ENCODE measurements at regions not wholly inside any gene's neighbourhood (a gene's known extent, or its start where the extent isn't known, plus 50 kb on each side); places are given as distances from the start of the nearest gene placed in this dataset.

DNA sequence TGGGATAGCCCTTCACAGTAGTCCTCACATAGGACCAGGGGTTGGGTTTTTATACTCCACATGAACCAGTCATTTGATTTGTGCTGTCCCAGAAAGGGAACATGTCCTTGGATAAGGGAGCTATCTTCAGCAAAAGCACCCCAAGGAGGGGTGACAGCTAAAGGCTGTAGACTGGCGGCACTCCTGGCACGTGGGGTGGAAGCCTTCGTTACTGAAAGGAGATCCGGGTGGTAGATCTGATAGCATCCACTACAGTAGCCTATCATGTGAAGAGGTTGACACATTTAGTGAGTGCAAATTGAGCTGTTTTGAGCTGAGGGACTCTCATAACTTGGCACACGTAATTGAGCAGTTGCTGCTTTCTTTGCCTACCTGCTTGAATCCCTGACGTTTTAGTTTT lies 588.8 kb upstream of the GOLIM4 start:
- H3K79me2 ChIP-seq (ENCODE audit: insufficient read depth, low read length), result no peaks in the 10 kb centered on the region
- CTCF ChIA-PET, result no interaction called here
- no peak overlapping the region for H3K27ac ChIP-seq (ENCODE audit: low read depth, low read length)
- H2AFZ ChIP-seq (ENCODE audit: low read depth, low read length, poor library complexity, severe bottlenecking), result no peak overlapping the region
- H3K4me1 ChIP-seq (ENCODE audit: control insufficient read depth in 1 of 2, insufficient read depth in 2 of 2, low read length in 2 of 2), result no peaks in the 10 kb centered on the region
- ATAC-seq (no peak), DNase-seq (ENCODE audit: low read depth, low spot score) (no peak)
- H3K27me3 ChIP-seq (ENCODE audit: insufficient read depth, low read length), result peaks cover 10% of the 10 kb centered on the region
- TF ChIP-seq RAD21 (IDR thresholded peaks at IDR 0.05; ENCODE audit: low read depth), result no peak
- TF ChIP-seq ZFX (IDR thresholded peaks at IDR 0.05), result no peak
- no peak for TF ChIP-seq YY1 (IDR thresholded peaks at IDR 0.05; ENCODE audit: extremely low read depth, insufficient replicate concordance, low read depth, low read length)
- no peak for TF ChIP-seq CEBPB (IDR thresholded peaks at IDR 0.05; ENCODE audit: low read depth)
- TF ChIP-seq, protein P1, sequence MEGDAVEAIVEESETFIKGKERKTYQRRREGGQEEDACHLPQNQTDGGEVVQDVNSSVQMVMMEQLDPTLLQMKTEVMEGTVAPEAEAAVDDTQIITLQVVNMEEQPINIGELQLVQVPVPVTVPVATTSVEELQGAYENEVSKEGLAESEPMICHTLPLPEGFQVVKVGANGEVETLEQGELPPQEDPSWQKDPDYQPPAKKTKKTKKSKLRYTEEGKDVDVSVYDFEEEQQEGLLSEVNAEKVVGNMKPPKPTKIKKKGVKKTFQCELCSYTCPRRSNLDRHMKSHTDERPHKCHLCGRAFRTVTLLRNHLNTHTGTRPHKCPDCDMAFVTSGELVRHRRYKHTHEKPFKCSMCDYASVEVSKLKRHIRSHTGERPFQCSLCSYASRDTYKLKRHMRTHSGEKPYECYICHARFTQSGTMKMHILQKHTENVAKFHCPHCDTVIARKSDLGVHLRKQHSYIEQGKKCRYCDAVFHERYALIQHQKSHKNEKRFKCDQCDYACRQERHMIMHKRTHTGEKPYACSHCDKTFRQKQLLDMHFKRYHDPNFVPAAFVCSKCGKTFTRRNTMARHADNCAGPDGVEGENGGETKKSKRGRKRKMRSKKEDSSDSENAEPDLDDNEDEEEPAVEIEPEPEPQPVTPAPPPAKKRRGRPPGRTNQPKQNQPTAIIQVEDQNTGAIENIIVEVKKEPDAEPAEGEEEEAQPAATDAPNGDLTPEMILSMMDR (IDR thresholded peaks at IDR 0.05 in 2 of 3, conservative IDR thresholded peaks at IDR 0.05 in 1 of 3; ENCODE audit: borderline replicate concordance in 1 of 3, insufficient read depth in 1 of 3, low read depth in 2 of 3, low read length in 2 of 3), result no peak
- TF ChIP-seq CBX3 (IDR thresholded peaks at IDR 0.05; ENCODE audit: low read depth), result no peak
- TF ChIP-seq POLR2A (IDR thresholded peaks at IDR 0.05; ENCODE audit: borderline replicate concordance, extremely low read depth, insufficient read depth, insufficient read length), result no peak
- TF ChIP-seq, protein P2, sequence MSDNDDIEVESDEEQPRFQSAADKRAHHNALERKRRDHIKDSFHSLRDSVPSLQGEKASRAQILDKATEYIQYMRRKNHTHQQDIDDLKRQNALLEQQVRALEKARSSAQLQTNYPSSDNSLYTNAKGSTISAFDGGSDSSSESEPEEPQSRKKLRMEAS (IDR thresholded peaks at IDR 0.05), result no peak
- TF ChIP-seq, protein P3, sequence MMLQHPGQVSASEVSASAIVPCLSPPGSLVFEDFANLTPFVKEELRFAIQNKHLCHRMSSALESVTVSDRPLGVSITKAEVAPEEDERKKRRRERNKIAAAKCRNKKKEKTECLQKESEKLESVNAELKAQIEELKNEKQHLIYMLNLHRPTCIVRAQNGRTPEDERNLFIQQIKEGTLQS (IDR thresholded peaks at IDR 0.05), result no peak
- no peak for TF ChIP-seq SRF (IDR thresholded peaks at IDR 0.05; ENCODE audit: low read depth)
- TF ChIP-seq POLR2AphosphoS5 (IDR thresholded peaks at IDR 0.05; ENCODE audit: low read depth, low read length), result no peak
- TF ChIP-seq, protein P4, sequence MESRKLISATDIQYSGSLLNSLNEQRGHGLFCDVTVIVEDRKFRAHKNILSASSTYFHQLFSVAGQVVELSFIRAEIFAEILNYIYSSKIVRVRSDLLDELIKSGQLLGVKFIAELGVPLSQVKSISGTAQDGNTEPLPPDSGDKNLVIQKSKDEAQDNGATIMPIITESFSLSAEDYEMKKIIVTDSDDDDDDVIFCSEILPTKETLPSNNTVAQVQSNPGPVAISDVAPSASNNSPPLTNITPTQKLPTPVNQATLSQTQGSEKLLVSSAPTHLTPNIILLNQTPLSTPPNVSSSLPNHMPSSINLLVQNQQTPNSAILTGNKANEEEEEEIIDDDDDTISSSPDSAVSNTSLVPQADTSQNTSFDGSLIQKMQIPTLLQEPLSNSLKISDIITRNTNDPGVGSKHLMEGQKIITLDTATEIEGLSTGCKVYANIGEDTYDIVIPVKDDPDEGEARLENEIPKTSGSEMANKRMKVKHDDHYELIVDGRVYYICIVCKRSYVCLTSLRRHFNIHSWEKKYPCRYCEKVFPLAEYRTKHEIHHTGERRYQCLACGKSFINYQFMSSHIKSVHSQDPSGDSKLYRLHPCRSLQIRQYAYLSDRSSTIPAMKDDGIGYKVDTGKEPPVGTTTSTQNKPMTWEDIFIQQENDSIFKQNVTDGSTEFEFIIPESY (IDR thresholded peaks at IDR 0.05; ENCODE audit: extremely low read depth, insufficient replicate concordance, low read length), result no peak
- no peak for TF ChIP-seq SIN3A (IDR thresholded peaks at IDR 0.05; ENCODE audit: low read depth)
- TF ChIP-seq EZH2phosphoT487 (IDR thresholded peaks at IDR 0.05; ENCODE audit: borderline replicate concordance), result no peak
- TF ChIP-seq ELF1 (IDR thresholded peaks at IDR 0.05; ENCODE audit: borderline replicate concordance, low read depth), result no peak
- TF ChIP-seq SP1 (IDR thresholded peaks at IDR 0.05; ENCODE audit: low read depth), result no peak
- no peak for TF ChIP-seq EZH2 (IDR thresholded peaks at IDR 0.05)
- TF ChIP-seq ZNF274 (IDR thresholded peaks at IDR 0.05; ENCODE audit: low read depth, low read length), result no peak
- TF ChIP-seq, protein P5, sequence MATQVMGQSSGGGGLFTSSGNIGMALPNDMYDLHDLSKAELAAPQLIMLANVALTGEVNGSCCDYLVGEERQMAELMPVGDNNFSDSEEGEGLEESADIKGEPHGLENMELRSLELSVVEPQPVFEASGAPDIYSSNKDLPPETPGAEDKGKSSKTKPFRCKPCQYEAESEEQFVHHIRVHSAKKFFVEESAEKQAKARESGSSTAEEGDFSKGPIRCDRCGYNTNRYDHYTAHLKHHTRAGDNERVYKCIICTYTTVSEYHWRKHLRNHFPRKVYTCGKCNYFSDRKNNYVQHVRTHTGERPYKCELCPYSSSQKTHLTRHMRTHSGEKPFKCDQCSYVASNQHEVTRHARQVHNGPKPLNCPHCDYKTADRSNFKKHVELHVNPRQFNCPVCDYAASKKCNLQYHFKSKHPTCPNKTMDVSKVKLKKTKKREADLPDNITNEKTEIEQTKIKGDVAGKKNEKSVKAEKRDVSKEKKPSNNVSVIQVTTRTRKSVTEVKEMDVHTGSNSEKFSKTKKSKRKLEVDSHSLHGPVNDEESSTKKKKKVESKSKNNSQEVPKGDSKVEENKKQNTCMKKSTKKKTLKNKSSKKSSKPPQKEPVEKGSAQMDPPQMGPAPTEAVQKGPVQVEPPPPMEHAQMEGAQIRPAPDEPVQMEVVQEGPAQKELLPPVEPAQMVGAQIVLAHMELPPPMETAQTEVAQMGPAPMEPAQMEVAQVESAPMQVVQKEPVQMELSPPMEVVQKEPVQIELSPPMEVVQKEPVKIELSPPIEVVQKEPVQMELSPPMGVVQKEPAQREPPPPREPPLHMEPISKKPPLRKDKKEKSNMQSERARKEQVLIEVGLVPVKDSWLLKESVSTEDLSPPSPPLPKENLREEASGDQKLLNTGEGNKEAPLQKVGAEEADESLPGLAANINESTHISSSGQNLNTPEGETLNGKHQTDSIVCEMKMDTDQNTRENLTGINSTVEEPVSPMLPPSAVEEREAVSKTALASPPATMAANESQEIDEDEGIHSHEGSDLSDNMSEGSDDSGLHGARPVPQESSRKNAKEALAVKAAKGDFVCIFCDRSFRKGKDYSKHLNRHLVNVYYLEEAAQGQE (IDR thresholded peaks at IDR 0.05; ENCODE audit: low read depth), result no peak
- no TSS peak for BruUV-seq (replicated peaks)
- H4K20me1 ChIP-seq (ENCODE audit: insufficient read depth), result no peaks in the 10 kb centered on the region
- H3K36me3 ChIP-seq (ENCODE audit: control insufficient read depth in 1 of 2, insufficient read depth in 2 of 2, low read length in 2 of 2), result no peaks in the 10 kb centered on the region; a peak in 1 of 4 replicates
- H3K9me2 ChIP-seq (ENCODE audit: insufficient read depth), result no peaks in the 10 kb centered on the region
- RAD21 ChIA-PET (ENCODE audit: low non-redundant PET in 1 of 2, low total read pairs in 2 of 2, uncharacterized antibody in 2 of 2, unreplicated experiment in 2 of 2), result no interaction called here
- POLR2A ChIA-PET, result no interaction called here
- H3K9me3 ChIP-seq (ENCODE audit: control insufficient read depth in 1 of 2, insufficient read depth in 1 of 2, low read depth in 1 of 2, low read length in 2 of 2), result no peaks in the 10 kb centered on the region
- no peak overlapping the region for H3K4me3 ChIP-seq (replicated peaks in 1 of 2; ENCODE audit: low read depth in 1 of 2, low read length in 2 of 2)
- no peak overlapping the region for H3K4me2 ChIP-seq (ENCODE audit: low read length)
- no peak overlapping the region for H3K9ac ChIP-seq (ENCODE audit: low read length)
- intact Hi-C loops (cut with micrococcal nuclease), result no loop called here
